K562 (cell line): ENCODE measurements at regions not wholly inside any gene's neighbourhood (a gene's known extent, or its start where the extent isn't known, plus 50 kb on each side); places are given as distances from the start of the nearest gene placed in this dataset.

Experiments
- ATAC-seq: fragments of 200-7000 bp; cut with Tn5 transposase; 3 replicates; pipeline ENCODE4 v1.9.1; 2020; ENCODE audit warnings: moderate library complexity
- BruUV-seq: library from RNA; stranded (reverse); fragments of 400-500 nt; replicated peaks from 2 replicates; lab custom pipeline; 2021; lab: Mats Ljungman, UMichigan
- CTCF ChIA-PET: fragments of 300-600 bp; formaldehyde crosslinking; extraction: SDS; loops from one replicate; lab custom pipeline; 2021; ENCODE audit warnings: low intra/inter-chr PET ratio; lab: Yijun Ruan, JAX
- POLR2A ChIA-PET: fragments of 300-600, 350-650 bp; sonication (Branson Sonifier 250); formaldehyde crosslinking; extraction: SDS; loops from one replicate; lab custom pipeline; 2021; ENCODE audit warnings: antibody characterized with exemption, inconsistent platforms; lab: Yijun Ruan, JAX
- DNase-seq, 4 experiments: peaks; one replicate each; pipeline versions ENCODE4 v3.0.0 to v3.0.0-alpha.2; 2011 to 2018; ENCODE audit warnings: low spot score in 3 of 4, mixed read lengths in 3 of 4; ENCODE audit errors: extremely low read depth in 1 of 4
- FAIRE-seq: peaks from 2 replicates; lab custom pipeline; 2011; peaks lifted over from hg19 to GRCh38; lab: Jason Lieb, UNC
- H2AFZ ChIP-seq: 2 replicates; pipeline ENCODE4 v1.6.0; 2011; ENCODE audit warnings: low read depth, low read length, control low read depth, inconsistent platforms
- H3K27ac ChIP-seq: fragments of 200-600 bp; 3 replicates; pipeline ENCODE4 v1.8.0; 2011; ENCODE audit warnings: low read depth, mild to moderate bottlenecking, control low read depth, inconsistent platforms, low read length, moderate library complexity, mixed read lengths; ENCODE audit errors: extremely low read depth
- H3K27me3 ChIP-seq, 2 experiments: fragments of 300-600 bp in 1 of 2; 2 replicates in 1 of 2; 3 replicates in 1 of 2; pipeline versions ENCODE4 v1.6.0 to v1.8.0; 2011; ENCODE audit warnings: inconsistent platforms in 2 of 2, low read length in 2 of 2, mild to moderate bottlenecking in 1 of 2, mixed read lengths in 1 of 2, moderate library complexity in 1 of 2; ENCODE audit not compliant: control insufficient read depth in 2 of 2, insufficient read depth in 2 of 2
- H3K36me3 ChIP-seq: fragments of 300-600 bp; 3 replicates; pipeline ENCODE4 v1.8.0; 2011; ENCODE audit warnings: mild to moderate bottlenecking, low read length, inconsistent platforms; ENCODE audit not compliant: control insufficient read depth, insufficient read depth
- H3K4me1 ChIP-seq, 2 experiments: fragments of 200-600 bp in 1 of 2; replicated peaks in 1 of 2; 2 replicates in 1 of 2; 3 replicates in 1 of 2; pipeline versions ENCODE4 v1.5.1 to v1.8.0; 2011; ENCODE audit warnings: inconsistent platforms in 2 of 2, low read length in 2 of 2, mild to moderate bottlenecking in 1 of 2, mixed read lengths in 1 of 2, moderate library complexity in 1 of 2; ENCODE audit not compliant: control insufficient read depth in 2 of 2, insufficient read depth in 2 of 2
- H3K4me2 ChIP-seq: 2 replicates; pipeline ENCODE4 v1.6.1; 2011; ENCODE audit warnings: low read length, control low read depth, inconsistent platforms, mixed read lengths; ENCODE audit not compliant: insufficient read depth
- H3K4me3 ChIP-seq: fragments of 200-600 bp; sonication (generic), shearing (Covaris generic); 2 replicates; pipeline ENCODE4 v1.5.1; 2016; ENCODE audit warnings: control low read depth, inconsistent platforms
- H3K79me2 ChIP-seq: fragments of 200-600 bp; 3 replicates; pipeline ENCODE4 v1.8.0; 2011; ENCODE audit warnings: low read length, inconsistent platforms; ENCODE audit not compliant: control insufficient read depth, insufficient read depth
- H3K9ac ChIP-seq, 2 experiments: 2 replicates each; pipeline versions ENCODE4 v1.6.0 to v1.6.1; 2011; ENCODE audit warnings: low read depth in 2 of 2, low read length in 2 of 2, control low read depth in 1 of 2, inconsistent platforms in 1 of 2, mild to moderate bottlenecking in 1 of 2, mixed read lengths in 1 of 2; ENCODE audit not compliant: insufficient read depth in 1 of 2
- H3K9me1 ChIP-seq: one replicate; pipeline ENCODE4 v1.6.0; 2011; ENCODE audit warnings: inconsistent platforms, mild to moderate bottlenecking, low read length, moderate library complexity; ENCODE audit not compliant: control insufficient read depth, insufficient read depth
- H3K9me3 ChIP-seq: replicated peaks from 2 replicates; pipeline ENCODE4 v1.5.1; 2011; ENCODE audit warnings: low read depth, low read length, inconsistent platforms; ENCODE audit not compliant: control insufficient read depth, insufficient read depth
- H4K20me1 ChIP-seq: replicated peaks from 2 replicates; pipeline ENCODE4 v1.6.1; 2011; ENCODE audit warnings: low read length, inconsistent platforms, mixed read lengths; ENCODE audit not compliant: control insufficient read depth, insufficient read depth
- CTBP1 ChIP-seq: fragments of 450-650 bp; IDR thresholded peaks from 2 replicates; pipeline ENCODE4 v1.6.1; 2016; ENCODE audit warnings: borderline replicate concordance
- ELF1 ChIP-seq: fragments of 200-800 bp; sonication (Bioruptor generic); IDR thresholded peaks from 2 replicates; pipeline ENCODE4 v1.6.1; 2016; ENCODE audit warnings: missing genetic modification characterization, missing compliant biosample characterization
- PML ChIP-seq: IDR thresholded peaks from 2 replicates; pipeline ENCODE4 v1.6.1; 2012; ENCODE audit warnings: low read length, inconsistent platforms
- RERE ChIP-seq: sonication (generic); formaldehyde crosslinking; IDR thresholded peaks from 2 replicates; pipeline ENCODE4 v1.8.0; 2023; ENCODE audit warnings: missing genetic modification reagents, mild to moderate bottlenecking, borderline replicate concordance
- WGBS: fragments of 100-300 bp; shearing (Covaris generic); methylation state at CpG from one replicate; pipeline ENCODE4 v1.1.6; 2016; ENCODE audit warnings: low coverage, mixed read lengths; ENCODE audit not compliant: insufficient coverage; ENCODE audit errors: missing lambda C conversion rate; 5-methylcytosine and 5-hydroxymethylcytosine counted together
- in situ Hi-C: fragments of 300-500 bp; cut with MboI; formaldehyde crosslinking; loops from 4 replicates; pipeline ENCODE4 v1.15.0; 2018; ENCODE audit warnings: inconsistent platforms, mixed read lengths
- intact Hi-C: fragments of 100-400 bp; cut with micrococcal nuclease; formaldehyde crosslinking; loops from 2 replicates; pipeline ENCODE4 v1.14.2; 2022

GRCh38 chr1:222252788-222253187 lies 295.1 kb downstream of the HHIPL2 start:
- no peaks in the 10 kb centered on the region for H3K79me2 ChIP-seq
- in situ Hi-C loops, result no loop called here
- no peak overlapping the region for H2AFZ ChIP-seq
- TF ChIP-seq CTBP1 (no peak), PML (no peak), ELF1 (no peak)
- TF ChIP-seq, all 486 proteins: peak for 0
- no peak overlapping the region for H3K27ac ChIP-seq
- no peaks in the 10 kb centered on the region for H4K20me1 ChIP-seq
- no peak overlapping the region for H3K4me3 ChIP-seq
- H3K9ac ChIP-seq, result no peak overlapping the region
- ATAC-seq (no peak), FAIRE-seq (no peak), DNase-seq (no peak)
- intact Hi-C loops, result no loop called here
- no peaks in the 10 kb centered on the region for H3K4me1 ChIP-seq
- CTCF ChIA-PET, result no interaction called here
- no peaks in the 10 kb centered on the region for H3K9me1 ChIP-seq
- no peak overlapping the region for H3K4me2 ChIP-seq
- POLR2A ChIA-PET, result no interaction called here
- no peaks in the 10 kb centered on the region for H3K9me3 ChIP-seq
- WGBS, result 7% methylated on average over 4 of the region's 4 CpGs
- BruUV-seq, result no TSS peak
- H3K27me3 ChIP-seq, result no peaks in the 10 kb centered on the region
- H3K36me3 ChIP-seq, result no peaks in the 10 kb centered on the region

- ATAC-seq (no peak), DNase-seq (no peak), FAIRE-seq (no peak)
- Histone ChIP-seq H3K9me1 (no peaks in the 10 kb centered on the region), H2AFZ (no peak overlapping the region), H3K9ac (no peak overlapping the region), H3K36me3 (no peaks in the 10 kb centered on the region), H3K4me2 (no peak overlapping the region), H3K27ac (no peak overlapping the region), H3K9me3 (no peaks in the 10 kb centered on the region), H4K20me1 (no peaks in the 10 kb centered on the region), H3K4me1 (no peaks in the 10 kb centered on the region), H3K27me3 (no peaks in the 10 kb centered on the region), H3K4me3 (no peak overlapping the region), H3K79me2 (no peaks in the 10 kb centered on the region)
- WGBS, result 0% methylated on average over 2 of the region's 2 CpGs
- intact Hi-C loops (no loop called here), in situ Hi-C loops (no loop called here)
- BruUV-seq, result no TSS peak
- ChIA-PET POLR2A (no interaction called here), CTCF (no interaction called here)
- TF ChIP-seq RERE (CRISPR knock-in tag), result no peak
Observed at GRCh38 chr1:222251847-222252246, 296.1 kb downstream of the HHIPL2 start.
